ENCODE measurements at regions not wholly inside any gene's neighbourhood (a gene's known extent, or its start where the extent isn't known, plus 50 kb on each side); places are given as distances from the start of the nearest gene placed in this dataset.
A peak's percentile ranks its signal among the peaks of the same experiment; 100 is the strongest.

DNA sequence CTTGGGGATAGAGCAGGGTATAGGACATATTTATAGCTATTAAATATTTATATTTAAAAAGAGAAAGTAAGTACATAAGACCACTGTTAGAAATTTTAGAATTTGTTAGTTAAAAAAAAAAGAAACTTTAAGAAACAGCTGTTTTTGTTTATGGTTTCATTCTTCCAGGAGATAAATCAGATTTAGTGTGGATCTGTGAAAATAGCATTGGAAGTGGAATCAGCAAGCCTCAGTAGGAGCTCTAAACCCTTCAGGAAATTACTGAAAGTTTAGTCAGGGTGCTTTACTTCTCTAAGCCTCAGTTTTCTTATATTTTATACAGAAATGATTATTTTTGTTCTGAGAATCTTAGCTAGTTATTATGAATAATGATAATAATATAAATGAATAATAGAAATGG is 316.0 kb upstream of the NOVA1 start:
- Mint-ChIP-seq H3K27ac (no peak overlapping the region), H3K4me1 (no peaks in the 10 kb centered on the region), H3K4me3 (no peak overlapping the region), H3K9me3 (peaks cover 0 to 23% (median 7%) of the 10 kb centered on the region in 7 donors), H3K36me3 (no peaks in the 10 kb centered on the region), H3K27me3 (no peaks in the 10 kb centered on the region)
- H3K4me3 ChIP-seq (ENCODE audit: low read depth, low read length), result no peak overlapping the region
- H3K36me3 ChIP-seq (ENCODE audit: control insufficient read depth, insufficient read depth, low read length), result no peaks in the 10 kb centered on the region
- peaks cover 2 to 6% of the 10 kb centered on the region in 2 experiments for H3K9me3 ChIP-seq (ENCODE audit: control insufficient read depth in 2 of 2, low read length in 2 of 2)
- DNase-seq, result no peak
- H3K27ac ChIP-seq (ENCODE audit: insufficient read depth, low read length, poor library complexity, severe bottlenecking), result no peak overlapping the region
- H3K27me3 ChIP-seq (ENCODE audit: control insufficient read depth, insufficient read depth, low read length), result no peaks in the 10 kb centered on the region
- H3K4me1 ChIP-seq (ENCODE audit: control insufficient read depth, insufficient read depth, low read length, poor library complexity, severe bottlenecking), result no peaks in the 10 kb centered on the region
- ATAC-seq (ENCODE audit: low read depth in 2 of 2), result no peak

DNA sequence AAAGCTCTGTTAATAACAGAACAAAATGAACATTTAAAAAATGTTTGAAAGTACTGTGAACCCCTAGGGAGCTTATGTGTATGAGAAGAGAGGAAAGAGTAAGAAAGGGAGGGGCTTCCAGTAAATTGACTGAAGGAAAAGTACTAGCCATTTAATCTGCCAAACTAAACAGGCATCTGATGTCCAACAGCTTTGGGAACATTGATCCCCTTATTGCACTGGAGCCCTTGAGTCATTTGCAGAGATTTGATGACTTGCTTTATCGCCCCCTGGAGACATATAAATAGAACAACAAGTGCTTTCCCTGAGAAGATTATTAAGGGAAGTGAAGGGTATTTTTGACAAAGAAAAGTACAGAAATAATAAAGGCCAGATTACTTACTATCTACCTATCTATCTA is 319.3 kb upstream of the NOVA1 start:
- H3K27me3 ChIP-seq (ENCODE audit: control insufficient read depth, insufficient read depth, low read length), result no peaks in the 10 kb centered on the region
- no peaks in the 10 kb centered on the region for H3K36me3 ChIP-seq (ENCODE audit: control insufficient read depth, insufficient read depth, low read length)
- H3K9me3 Mint-ChIP-seq, result peaks cover 0 to 36% (median 6%) of the 10 kb centered on the region in 7 donors
- H3K27ac ChIP-seq (ENCODE audit: insufficient read depth, low read length, poor library complexity, severe bottlenecking), result no peak overlapping the region
- H3K4me3 Mint-ChIP-seq, result no peak overlapping the region
- H3K27ac Mint-ChIP-seq, result no peak overlapping the region
- no peaks in the 10 kb centered on the region for H3K36me3 Mint-ChIP-seq
- H3K4me1 ChIP-seq (ENCODE audit: control insufficient read depth, insufficient read depth, low read length, poor library complexity, severe bottlenecking), result no peaks in the 10 kb centered on the region
- no peaks in the 10 kb centered on the region for H3K4me1 Mint-ChIP-seq
- H3K9me3 ChIP-seq (ENCODE audit: control insufficient read depth in 2 of 2, low read length in 2 of 2), result peaks cover 10 to 21% of the 10 kb centered on the region in 2 experiments
- no peak for DNase-seq
- H3K27me3 Mint-ChIP-seq, result no peaks in the 10 kb centered on the region
- no peak overlapping the region for H3K4me3 ChIP-seq (ENCODE audit: low read depth, low read length)
- ATAC-seq (ENCODE audit: low read depth in 2 of 2), result no peak

DNA sequence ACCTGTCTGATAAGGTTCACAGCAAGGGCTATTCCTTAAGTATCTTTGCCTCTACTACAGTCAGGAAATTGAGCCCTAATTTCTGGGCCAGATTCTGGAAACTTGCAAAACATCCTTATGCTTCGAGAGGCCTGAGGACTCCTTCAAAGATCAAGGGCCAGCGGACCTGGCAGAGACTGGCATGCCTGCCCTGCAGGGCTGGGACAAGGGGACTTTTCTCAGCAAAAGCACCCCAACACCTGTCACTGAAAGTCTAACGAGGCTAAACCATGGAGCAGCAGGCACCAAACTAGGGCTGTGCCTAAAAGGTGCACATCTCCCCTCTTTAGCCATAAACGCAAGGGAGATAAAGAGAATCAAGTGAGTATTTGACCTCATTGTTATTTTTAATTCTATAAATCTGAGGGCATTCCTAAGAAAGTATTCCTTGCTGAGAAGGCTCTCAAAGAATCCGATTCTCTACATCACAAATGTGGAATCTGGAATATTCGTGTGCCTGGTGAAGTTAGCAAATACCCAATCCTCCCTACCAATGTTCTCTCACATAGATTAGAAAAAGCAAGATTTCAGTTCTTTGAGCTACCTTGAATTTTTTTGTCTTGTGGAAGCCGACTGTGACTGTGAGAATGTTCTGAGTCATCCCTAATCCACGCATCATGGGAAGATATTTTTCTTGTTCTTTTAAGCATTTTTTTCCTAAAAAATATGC is 328.2 kb upstream of the NOVA1 start:
- H3K36me3 ChIP-seq (ENCODE audit: control insufficient read depth, insufficient read depth, low read length), result no peaks in the 10 kb centered on the region
- Mint-ChIP-seq H3K9me3 (peaks cover 0 to 25% (median 5%) of the 10 kb centered on the region in 7 donors), H3K4me1 (no peaks in the 10 kb centered on the region), H3K27me3 (no peaks in the 10 kb centered on the region), H3K36me3 (no peaks in the 10 kb centered on the region), H3K27ac (no peak overlapping the region), H3K4me3 (no peak overlapping the region)
- H3K4me3 ChIP-seq (ENCODE audit: low read depth, low read length), result no peak overlapping the region
- H3K27me3 ChIP-seq (ENCODE audit: control insufficient read depth, insufficient read depth, low read length), result no peaks in the 10 kb centered on the region
- ATAC-seq (ENCODE audit: low read depth in 2 of 2) (no peak), DNase-seq (no peak)
- no peak overlapping the region for H3K27ac ChIP-seq (ENCODE audit: insufficient read depth, low read length, poor library complexity, severe bottlenecking)
- H3K9me3 ChIP-seq (ENCODE audit: control insufficient read depth in 2 of 2, low read length in 2 of 2), result peaks cover 5 to 19% of the 10 kb centered on the region in 2 experiments
- no peaks in the 10 kb centered on the region for H3K4me1 ChIP-seq (ENCODE audit: control insufficient read depth, insufficient read depth, low read length, poor library complexity, severe bottlenecking)

DNA sequence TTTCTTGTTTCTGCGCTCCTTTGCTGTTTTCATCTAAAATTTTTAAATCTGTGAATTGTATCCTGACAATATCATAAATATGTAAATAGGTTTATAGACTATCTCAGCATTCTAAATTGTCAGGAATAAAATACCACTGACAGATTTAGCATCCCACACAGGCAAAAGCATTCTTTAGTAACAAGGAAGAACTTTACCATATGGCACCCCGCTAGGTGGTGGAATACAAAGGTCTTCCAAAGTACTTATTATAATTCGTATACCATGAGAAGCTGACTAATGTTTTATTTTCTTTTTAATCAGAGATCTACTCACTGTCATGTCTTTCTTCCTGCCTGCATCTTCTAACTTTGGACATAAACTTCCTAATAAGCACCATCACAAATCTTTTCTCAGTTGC is 328.8 kb upstream of the NOVA1 start:
- H3K4me3 Mint-ChIP-seq, result no peak overlapping the region
- H3K9me3 ChIP-seq (ENCODE audit: control insufficient read depth in 2 of 2, low read length in 2 of 2), result peaks cover 5 to 15% of the 10 kb centered on the region in 2 experiments
- no peak overlapping the region for H3K4me3 ChIP-seq (ENCODE audit: low read depth, low read length)
- no peaks in the 10 kb centered on the region for H3K27me3 ChIP-seq (ENCODE audit: control insufficient read depth, insufficient read depth, low read length)
- no peaks in the 10 kb centered on the region for H3K27me3 Mint-ChIP-seq
- no peaks in the 10 kb centered on the region for H3K36me3 ChIP-seq (ENCODE audit: control insufficient read depth, insufficient read depth, low read length)
- no peaks in the 10 kb centered on the region for H3K4me1 ChIP-seq (ENCODE audit: control insufficient read depth, insufficient read depth, low read length, poor library complexity, severe bottlenecking)
- no peaks in the 10 kb centered on the region for H3K36me3 Mint-ChIP-seq
- DNase-seq (no peak), ATAC-seq (ENCODE audit: low read depth in 2 of 2) (no peak)
- no peak overlapping the region for H3K27ac ChIP-seq (ENCODE audit: insufficient read depth, low read length, poor library complexity, severe bottlenecking)
- peaks cover 0 to 25% (median 5%) of the 10 kb centered on the region in 7 donors for H3K9me3 Mint-ChIP-seq
- no peak overlapping the region for H3K27ac Mint-ChIP-seq
- H3K4me1 Mint-ChIP-seq, result no peaks in the 10 kb centered on the region

DNA sequence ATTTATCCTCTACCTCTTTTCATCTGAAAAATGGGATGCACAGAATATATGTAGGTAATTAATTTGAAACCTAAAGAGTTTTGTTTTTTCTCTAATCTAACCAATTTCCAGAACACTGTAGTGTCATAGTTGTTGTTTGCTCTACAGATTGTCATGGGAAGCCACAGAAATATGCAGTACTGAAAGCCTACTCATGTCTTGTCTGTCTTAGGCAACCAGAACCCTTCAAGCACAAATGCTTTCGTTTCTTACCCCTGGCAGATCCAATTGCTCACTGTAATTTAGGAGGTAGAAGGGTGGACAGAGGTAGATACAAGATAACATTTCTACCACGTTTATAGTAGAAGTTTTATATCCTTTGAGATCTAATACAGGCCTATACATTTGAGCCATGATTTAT is 330.2 kb upstream of the NOVA1 start:
- H3K27ac ChIP-seq (ENCODE audit: insufficient read depth, low read length, poor library complexity, severe bottlenecking), result no peak overlapping the region
- Mint-ChIP-seq H3K4me3 (no peak overlapping the region), H3K36me3 (no peaks in the 10 kb centered on the region), H3K4me1 (no peaks in the 10 kb centered on the region), H3K9me3 (peaks cover 0 to 25% (median 4%) of the 10 kb centered on the region in 7 donors), H3K27me3 (no peaks in the 10 kb centered on the region), H3K27ac (no peak overlapping the region)
- ATAC-seq (ENCODE audit: low read depth in 2 of 2) (no peak), DNase-seq (no peak)
- H3K4me1 ChIP-seq (ENCODE audit: control insufficient read depth, insufficient read depth, low read length, poor library complexity, severe bottlenecking), result no peaks in the 10 kb centered on the region
- peaks cover 5 to 23% of the 10 kb centered on the region in 2 experiments for H3K9me3 ChIP-seq (ENCODE audit: control insufficient read depth in 2 of 2, low read length in 2 of 2)
- no peak overlapping the region for H3K4me3 ChIP-seq (ENCODE audit: low read depth, low read length)
- no peaks in the 10 kb centered on the region for H3K27me3 ChIP-seq (ENCODE audit: control insufficient read depth, insufficient read depth, low read length)
- no peaks in the 10 kb centered on the region for H3K36me3 ChIP-seq (ENCODE audit: control insufficient read depth, insufficient read depth, low read length)

DNA sequence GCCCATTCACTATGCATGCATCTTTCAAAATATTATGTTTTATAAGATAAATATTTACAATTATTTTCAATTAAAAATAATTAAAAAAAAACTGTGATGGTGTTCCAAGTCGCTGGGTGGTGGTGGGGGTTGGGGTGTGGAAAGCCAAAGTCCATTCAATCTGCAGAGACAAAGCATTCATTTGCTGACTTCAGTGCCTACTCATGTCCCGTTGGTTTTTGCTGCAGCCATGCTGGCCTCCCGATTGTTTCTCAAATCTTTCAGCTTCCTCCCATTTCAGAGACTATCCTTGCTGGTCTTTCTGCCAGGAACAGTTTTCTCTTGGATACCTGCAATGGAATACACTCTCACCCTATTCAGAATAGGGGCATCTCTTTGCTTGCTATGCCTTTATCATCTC is 331.5 kb upstream of the NOVA1 start:
- Mint-ChIP-seq H3K9me3 (peaks cover 0 to 25% (median 4%) of the 10 kb centered on the region in 7 donors), H3K4me1 (no peaks in the 10 kb centered on the region), H3K36me3 (no peaks in the 10 kb centered on the region), H3K27ac (no peak overlapping the region), H3K27me3 (no peaks in the 10 kb centered on the region), H3K4me3 (no peak overlapping the region)
- H3K36me3 ChIP-seq (ENCODE audit: control insufficient read depth, insufficient read depth, low read length), result no peaks in the 10 kb centered on the region
- no peaks in the 10 kb centered on the region for H3K27me3 ChIP-seq (ENCODE audit: control insufficient read depth, insufficient read depth, low read length)
- no peak for DNase-seq
- H3K4me3 ChIP-seq (ENCODE audit: low read depth, low read length), result no peak overlapping the region
- peaks cover 8 to 22% of the 10 kb centered on the region in 2 experiments for H3K9me3 ChIP-seq (ENCODE audit: control insufficient read depth in 2 of 2, low read length in 2 of 2)
- H3K4me1 ChIP-seq (ENCODE audit: control insufficient read depth, insufficient read depth, low read length, poor library complexity, severe bottlenecking), result no peaks in the 10 kb centered on the region
- no peak overlapping the region for H3K27ac ChIP-seq (ENCODE audit: insufficient read depth, low read length, poor library complexity, severe bottlenecking)
- no peak for ATAC-seq (ENCODE audit: low read depth in 2 of 2)

DNA sequence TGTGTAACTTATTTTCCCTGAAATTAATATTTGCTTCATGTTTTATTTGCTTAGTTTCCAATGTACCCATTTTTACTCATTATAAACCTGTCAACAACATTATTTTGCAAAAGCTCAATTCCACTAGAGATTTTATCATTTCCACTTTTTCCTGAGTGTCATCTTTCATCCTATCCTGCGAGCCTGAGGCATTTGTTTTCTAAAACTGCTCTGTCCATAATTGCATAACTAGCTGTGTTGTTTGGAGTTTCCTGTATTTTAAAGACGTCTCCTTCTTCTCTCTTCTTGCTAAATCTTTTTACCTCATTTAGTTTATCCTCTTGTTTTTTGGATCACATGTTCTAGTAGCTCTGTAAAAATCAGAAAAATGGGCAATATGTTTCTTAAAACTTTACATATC is 332.7 kb upstream of the NOVA1 start:
- Histone ChIP-seq H3K27me3 (ENCODE audit: control insufficient read depth, insufficient read depth, low read length) (no peaks in the 10 kb centered on the region), H3K36me3 (ENCODE audit: control insufficient read depth, insufficient read depth, low read length) (no peaks in the 10 kb centered on the region), H3K9me3 (ENCODE audit: control insufficient read depth in 2 of 2, low read length in 2 of 2) (peaks cover 10 to 12% of the 10 kb centered on the region in 2 experiments), H3K4me3 (ENCODE audit: low read depth, low read length) (no peak overlapping the region), H3K27ac (ENCODE audit: insufficient read depth, low read length, poor library complexity, severe bottlenecking) (no peak overlapping the region), H3K4me1 (ENCODE audit: control insufficient read depth, insufficient read depth, low read length, poor library complexity, severe bottlenecking) (no peaks in the 10 kb centered on the region)
- H3K4me3 Mint-ChIP-seq, result no peak overlapping the region
- no peak overlapping the region for H3K27ac Mint-ChIP-seq
- peaks cover 0 to 18% (median 8%) of the 10 kb centered on the region in 7 donors for H3K9me3 Mint-ChIP-seq
- ATAC-seq (ENCODE audit: low read depth in 2 of 2) (no peak), DNase-seq (no peak)
- no peaks in the 10 kb centered on the region for H3K4me1 Mint-ChIP-seq
- H3K27me3 Mint-ChIP-seq, result no peaks in the 10 kb centered on the region
- H3K36me3 Mint-ChIP-seq, result no peaks in the 10 kb centered on the region

DNA sequence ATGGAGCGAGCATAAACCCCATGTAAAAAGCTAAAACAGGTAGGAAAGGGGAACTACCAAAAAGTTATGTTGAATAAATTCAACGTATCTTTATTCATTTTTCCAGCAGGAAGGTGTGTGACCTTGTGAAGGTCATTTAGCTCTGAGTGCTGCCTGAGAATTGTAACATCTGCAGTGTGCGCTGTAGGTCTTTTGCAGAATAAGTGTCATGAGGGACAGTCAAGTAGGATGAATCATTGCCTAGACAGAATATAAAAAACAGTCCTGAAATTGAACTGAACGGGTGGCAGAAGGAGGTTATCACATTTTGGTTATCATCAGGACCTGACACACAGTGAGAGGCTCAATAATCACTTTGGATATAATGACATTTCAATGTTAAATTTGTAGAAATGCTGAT is 334.8 kb upstream of the NOVA1 start:
- Histone ChIP-seq H3K9me3 (ENCODE audit: control insufficient read depth in 2 of 2, low read length in 2 of 2) (peaks cover 6 to 14% of the 10 kb centered on the region in 2 experiments), H3K27ac (ENCODE audit: insufficient read depth, low read length, poor library complexity, severe bottlenecking) (no peak overlapping the region), H3K36me3 (ENCODE audit: control insufficient read depth, insufficient read depth, low read length) (no peaks in the 10 kb centered on the region), H3K4me3 (ENCODE audit: low read depth, low read length) (no peak overlapping the region), H3K27me3 (ENCODE audit: control insufficient read depth, insufficient read depth, low read length) (no peaks in the 10 kb centered on the region), H3K4me1 (ENCODE audit: control insufficient read depth, insufficient read depth, low read length, poor library complexity, severe bottlenecking) (no peaks in the 10 kb centered on the region)
- H3K27me3 Mint-ChIP-seq, result no peaks in the 10 kb centered on the region
- no peaks in the 10 kb centered on the region for H3K36me3 Mint-ChIP-seq
- ATAC-seq (ENCODE audit: low read depth in 2 of 2), result no peak
- H3K4me1 Mint-ChIP-seq, result no peaks in the 10 kb centered on the region
- peak overlapping the region in 1 of 3 donors; percentile 41 for H3K27ac Mint-ChIP-seq
- no peak for DNase-seq
- peaks cover 0 to 19% (median 10%) of the 10 kb centered on the region in 7 donors for H3K9me3 Mint-ChIP-seq
- H3K4me3 Mint-ChIP-seq, result no peak overlapping the region

Measured in CD4-positive, CD25-positive, alpha-beta regulatory T cell (primary cell).